ENCODE measurements at regions not wholly inside any gene's neighbourhood (a gene's known extent, or its start where the extent isn't known, plus 50 kb on each side); places are given as distances from the start of the nearest gene placed in this dataset.

GRCh38 chr16:48487287-48487686 lies 102.1 kb upstream of the SIAH1 start:
- TF ChIP-seq CTCF (conservative IDR thresholded peaks at IDR 0.05) = no peak
- no peak overlapping the region for H3K27ac ChIP-seq

GRCh38 chr16:48481772-48482171 lies 96.6 kb upstream of the SIAH1 start:
- no peak for TF ChIP-seq CTCF (conservative IDR thresholded peaks at IDR 0.05)
- no peak overlapping the region for H3K27ac ChIP-seq

GRCh38 chr16:48481211-48481610 lies 96.0 kb upstream of the SIAH1 start:
- no peak overlapping the region for H3K27ac ChIP-seq
- TF ChIP-seq CTCF (conservative IDR thresholded peaks at IDR 0.05) = no peak

- no peak for TF ChIP-seq CTCF (conservative IDR thresholded peaks at IDR 0.05)
- H3K27ac ChIP-seq = no peak overlapping the region
Measured at GRCh38 chr16:48479955-48480354, 94.7 kb upstream of the SIAH1 start.

- TF ChIP-seq CTCF (conservative IDR thresholded peaks at IDR 0.05) = no peak
Measured at GRCh38 chr16:48479329-48479728, 94.1 kb upstream of the SIAH1 start.

GRCh38 chr16:48478393-48478792 lies 93.2 kb upstream of the SIAH1 start:
- H3K27ac ChIP-seq = no peak overlapping the region
- TF ChIP-seq CTCF (conservative IDR thresholded peaks at IDR 0.05) = no peak

More at GRCh38 chr16:48479329-48479728, 94.1 kb upstream of the SIAH1 start:
- no peak overlapping the region for H3K27ac ChIP-seq

GRCh38 chr16:48471435-48471834 lies 86.2 kb upstream of the SIAH1 start:
- TF ChIP-seq CTCF (conservative IDR thresholded peaks at IDR 0.05) = no peak
- H3K27ac ChIP-seq = no peak overlapping the region
